H1 (cell line): ENCODE measurements at regions not wholly inside any gene's neighbourhood (a gene's known extent, or its start where the extent isn't known, plus 50 kb on each side); places are given as distances from the start of the nearest gene placed in this dataset.

Experiments used
- CTCF ChIA-PET: fragments of 300-600 bp; sonication (Branson Sonifier 250); formaldehyde crosslinking; loops from one replicate; lab custom pipeline; 2021; ENCODE audit not compliant: partially characterized antibody; lab: Charles Lee
- POLR2A ChIA-PET: fragments of 300-600 bp; sonication (Branson Sonifier 250); formaldehyde crosslinking; loops from one replicate; lab custom pipeline; 2021; ENCODE audit warnings: inconsistent platforms; ENCODE audit not compliant: partially characterized antibody; lab: Charles Lee
- DNase-seq, 2 experiments: peaks; one replicate each; pipeline versions ENCODE4 v3.0.0 to v3.0.0-alpha.2; 2010 to 2022; ENCODE audit warnings: low spot score in 2 of 2, low read depth in 1 of 2, mixed read lengths in 1 of 2
- FAIRE-seq: peaks from 2 replicates; lab custom pipeline; 2011; peaks lifted over from hg19 to GRCh38; lab: Jason Lieb, UNC
- H2AFZ ChIP-seq: 2 replicates; pipeline ENCODE4 v1.8.1; 2012; ENCODE audit warnings: low read length, inconsistent platforms
- H2AK5ac ChIP-seq: 2 replicates; pipeline ENCODE4 v1.6.1; 2013; ENCODE audit warnings: low read depth, low read length
- H2BK120ac ChIP-seq: replicated peaks from 2 replicates; pipeline ENCODE3; 2013; ENCODE audit warnings: low read depth, low read length, inconsistent platforms
- H2BK12ac ChIP-seq: 2 replicates; pipeline ENCODE4 v1.6.1; 2013; ENCODE audit warnings: low read depth, low read length
- H2BK15ac ChIP-seq: 2 replicates; pipeline ENCODE4 v1.6.1; 2013; ENCODE audit warnings: low read length
- H2BK20ac ChIP-seq: 2 replicates; pipeline ENCODE4 v1.6.1; 2013; ENCODE audit warnings: low read length
- H2BK5ac ChIP-seq: 2 replicates; pipeline ENCODE4 v1.6.1; 2013; ENCODE audit warnings: low read depth, low read length
- H3K14ac ChIP-seq: 2 replicates; pipeline ENCODE4 v1.6.1; 2013; ENCODE audit warnings: inconsistent platforms; ENCODE audit not compliant: insufficient read length
- H3K18ac ChIP-seq: 2 replicates; pipeline ENCODE4 v1.6.1; 2013; ENCODE audit warnings: low read length; ENCODE audit errors: extremely low read depth
- H3K23ac ChIP-seq: 2 replicates; pipeline ENCODE4 v1.6.1; 2013; ENCODE audit warnings: inconsistent platforms; ENCODE audit not compliant: insufficient read length
- H3K23me2 ChIP-seq: 2 replicates; pipeline ENCODE4 v1.6.1; 2013; ENCODE audit warnings: low read depth, low read length
- H3K27ac ChIP-seq: 2 replicates; pipeline ENCODE4 v1.6.1; 2011; ENCODE audit warnings: low read depth, low read length, inconsistent platforms
- H3K27me3 ChIP-seq, 4 experiments: replicated peaks in 1 of 4; 1 replicate in 1 of 4; 2 replicates in 3 of 4; pipeline versions ENCODE4 v1.6.1 to v1.8.1; 2011 to 2013; ENCODE audit warnings: low read length in 3 of 4, mild to moderate bottlenecking in 3 of 4, inconsistent platforms in 2 of 4, mixed read lengths in 2 of 4, moderate library complexity in 1 of 4; ENCODE audit not compliant: control insufficient read depth in 3 of 4, insufficient read depth in 3 of 4; ENCODE audit errors: extremely low read depth in 1 of 4
- H3K36me3 ChIP-seq, 4 experiments: 2 replicates each; pipeline versions ENCODE4 v1.6.1 to v1.8.1; 2011 to 2013; ENCODE audit warnings: mild to moderate bottlenecking in 4 of 4, low read length in 3 of 4, moderate library complexity in 2 of 4, control low read depth in 1 of 4, inconsistent platforms in 1 of 4; ENCODE audit not compliant: insufficient read depth in 4 of 4, control insufficient read depth in 2 of 4
- H3K4ac ChIP-seq: replicated peaks from 2 replicates; pipeline ENCODE3; 2013; ENCODE audit warnings: low read length, low read depth, mixed read lengths, inconsistent platforms; ENCODE audit not compliant: insufficient read length
- H3K4me1 ChIP-seq, 4 experiments: replicated peaks in 1 of 4; 1 replicate in 1 of 4; 2 replicates in 3 of 4; pipeline versions ENCODE4 v1.6.1 to v1.8.1; 2011 to 2013; ENCODE audit warnings: low read length in 3 of 4, inconsistent platforms in 2 of 4, mixed read lengths in 1 of 4; ENCODE audit not compliant: insufficient read depth in 4 of 4, control insufficient read depth in 3 of 4
- H3K4me2 ChIP-seq, 2 experiments: 2 replicates each; pipeline versions ENCODE4 v1.6.1 to v1.8.1; 2011 to 2013; ENCODE audit warnings: low read depth in 2 of 2, low read length in 2 of 2, control low read depth in 1 of 2, inconsistent platforms in 1 of 2, mild to moderate bottlenecking in 1 of 2; ENCODE audit not compliant: insufficient read depth in 1 of 2
- H3K4me3 ChIP-seq, 4 experiments: fragments of 200-600, 300-600 bp in 1 of 4; sonication (generic), shearing (Covaris generic), sonication (Bioruptor Twin) in 1 of 4; 2 replicates each; pipeline versions ENCODE4 v1.5.1 to v1.8.1; 2011 to 2016; ENCODE audit warnings: low read length in 4 of 4, low read depth in 3 of 4, control low read depth in 2 of 4, inconsistent platforms in 2 of 4, mild to moderate bottlenecking in 2 of 4, mixed read lengths in 1 of 4, moderate library complexity in 1 of 4; ENCODE audit not compliant: insufficient read depth in 2 of 4; ENCODE audit errors: extremely low read depth in 1 of 4
- H3K56ac ChIP-seq: replicated peaks from 2 replicates; pipeline ENCODE3; 2013; ENCODE audit warnings: low read depth, mild to moderate bottlenecking, mixed read lengths, low read length, inconsistent platforms; ENCODE audit not compliant: insufficient read length
- H3K79me1 ChIP-seq: 2 replicates; pipeline ENCODE4 v1.6.1; 2013; ENCODE audit warnings: low read depth, low read length, control low read depth
- H3K79me2 ChIP-seq, 2 experiments: 2 replicates each; pipeline versions ENCODE4 v1.6.1 to v1.8.1; 2012 to 2013; ENCODE audit warnings: low read length in 2 of 2, mild to moderate bottlenecking in 2 of 2, inconsistent platforms in 1 of 2; ENCODE audit not compliant: insufficient read depth in 2 of 2, control insufficient read depth in 1 of 2
- H3K9ac ChIP-seq, 4 experiments: replicated peaks in 1 of 4; 1 replicate in 1 of 4; 2 replicates in 3 of 4; pipeline versions ENCODE4 v1.6.1 to v1.8.1; 2011 to 2013; ENCODE audit warnings: low read depth in 3 of 4, low read length in 3 of 4, control low read depth in 2 of 4, mild to moderate bottlenecking in 2 of 4, moderate library complexity in 2 of 4, inconsistent platforms in 1 of 4; ENCODE audit errors: extremely low read depth in 1 of 4
- H3K9me3 ChIP-seq, 2 experiments: 2 replicates each; pipeline versions ENCODE4 v1.6.1 to v1.8.1; 2012 to 2013; ENCODE audit warnings: mild to moderate bottlenecking in 2 of 2, moderate library complexity in 2 of 2, control low read depth in 1 of 2, inconsistent platforms in 1 of 2, low read depth in 1 of 2, low read length in 1 of 2, mixed read lengths in 1 of 2; ENCODE audit not compliant: insufficient read depth in 2 of 2
- H4K20me1 ChIP-seq, 2 experiments: replicated peaks in 1 of 2; 2 replicates each; pipeline versions ENCODE3 to v1.8.1; 2011 to 2013; ENCODE audit warnings: inconsistent platforms in 2 of 2, low read length in 2 of 2, mild to moderate bottlenecking in 1 of 2; ENCODE audit not compliant: insufficient read depth in 2 of 2, control insufficient read depth in 1 of 2
- H4K5ac ChIP-seq: 2 replicates; pipeline ENCODE4 v1.6.1; 2013; ENCODE audit warnings: low read length, low read depth, mixed read lengths, inconsistent platforms; ENCODE audit not compliant: insufficient read length
- H4K8ac ChIP-seq: 2 replicates; pipeline ENCODE4 v1.8.0; 2013; ENCODE audit warnings: mild to moderate bottlenecking, moderate library complexity, low read length, inconsistent platforms; ENCODE audit not compliant: insufficient read depth; ENCODE audit errors: extremely low read depth
- H4K91ac ChIP-seq: replicated peaks from 2 replicates; pipeline ENCODE3; 2013; ENCODE audit warnings: low read length, mixed read lengths, inconsistent platforms; ENCODE audit not compliant: insufficient read length
- GTF2F1 ChIP-seq: IDR thresholded peaks from 2 replicates; pipeline ENCODE4 v1.6.1; 2012; ENCODE audit warnings: low read depth, low read length, improper control_type of control experiment, borderline replicate concordance
- JUN ChIP-seq: IDR thresholded peaks from 2 replicates; pipeline ENCODE4 v1.6.1; 2011; ENCODE audit warnings: low read depth, mild to moderate bottlenecking, improper control_type of control experiment, low read length
- KDM5A ChIP-seq: fragments of 200-600 bp; IDR thresholded peaks from 2 replicates; pipeline ENCODE4 v1.7.1; 2012; ENCODE audit warnings: mild to moderate bottlenecking, low read length, inconsistent platforms, mixed read lengths
- POLR2AphosphoS5 ChIP-seq: IDR thresholded peaks from 2 replicates; pipeline ENCODE4 v1.6.1; 2011; ENCODE audit warnings: low read depth, low read length
- RAD21 ChIP-seq, 2 experiments: IDR thresholded peaks in 1 of 2; conservative IDR thresholded peaks in 1 of 2; 2 replicates each; pipeline ENCODE4 v1.6.1; 2011; ENCODE audit warnings: low read depth in 2 of 2, low read length in 2 of 2, improper control_type of control experiment in 1 of 2, inconsistent platforms in 1 of 2, mild to moderate bottlenecking in 1 of 2, moderate library complexity in 1 of 2
- SAP30 ChIP-seq: fragments of 300-600 bp; sonication (generic); IDR thresholded peaks from 2 replicates; pipeline ENCODE4 v1.7.1; 2012; ENCODE audit warnings: low read length, moderate library complexity, mild to moderate bottlenecking, inconsistent platforms; ENCODE audit not compliant: insufficient read depth, insufficient replicate concordance
- SIRT6 ChIP-seq: IDR thresholded peaks from one replicate; pipeline ENCODE4 v1.7.1; 2012; ENCODE audit warnings: low read length, inconsistent platforms
- SIX5 ChIP-seq: IDR thresholded peaks from 2 replicates; pipeline ENCODE4 v1.6.1; 2011; ENCODE audit warnings: mild to moderate bottlenecking, low read depth, low read length
- USF2 ChIP-seq: IDR thresholded peaks from 2 replicates; pipeline ENCODE4 v1.6.1; 2011; ENCODE audit warnings: low read length, improper control_type of control experiment
- WGBS, 2 experiments: shearing (Covaris generic) in 1 of 2; methylation state at CpG; one replicate each; pipeline versions ENCODE4 v1.1.6 to v1.1.7; 2013 to 2015; ENCODE audit warnings: low lambda C conversion rate in 2 of 2, mixed read lengths in 2 of 2, inconsistent platforms in 1 of 2, low coverage in 1 of 2, missing lambda C conversion rate in 1 of 2; ENCODE audit not compliant: insufficient replicate concordance in 2 of 2, insufficient coverage in 1 of 2, insufficient read length in 1 of 2; ENCODE audit errors: extremely low coverage in 1 of 2, missing lambda C conversion rate in 1 of 2; 5-methylcytosine and 5-hydroxymethylcytosine counted together

GRCh38 chr10:78899098-78899754 is 169.5 kb upstream of the ZMIZ1 start:
- TF ChIP-seq RAD21 (IDR thresholded peaks at IDR 0.05 in 1 of 2, conservative IDR thresholded peaks at IDR 0.05 in 1 of 2; ENCODE audit: low read depth in 2 of 2, low read length in 2 of 2) (no peak), SIX5 (no peak), SIRT6 (no peak), KDM5A (no peak), JUN (no peak), POLR2AphosphoS5 (no peak), SAP30 (no peak), GTF2F1 (no peak), USF2 (no peak)
- DNase-seq = no peak

More at GRCh38 chr10:78899098-78899754, 169.5 kb upstream of the ZMIZ1 start:
- Histone ChIP-seq H3K4me1 (peaks cover 0 to 18% (median 8%) of the 10 kb centered on the region in 4 experiments; a peak in 6 of 7 replicates), H3K56ac (no peak overlapping the region), H3K36me3 (no peaks in the 10 kb centered on the region; a peak in 1 of 8 replicates), H3K9ac (no peak overlapping the region), H2AFZ (no peak overlapping the region), H4K8ac (no peak overlapping the region), H2BK15ac (no peak overlapping the region), H3K18ac (no peak overlapping the region), H4K91ac (no peak overlapping the region), H3K4me2 (no peak overlapping the region), H2BK120ac (no peak overlapping the region), H2BK12ac (no peak overlapping the region), H3K79me2 (no peaks in the 10 kb centered on the region), H2BK5ac (no peak overlapping the region), H3K23me2 (peaks cover 10% of the 10 kb centered on the region; the same call in 1 of the 2 replicates), H2BK20ac (no peak overlapping the region), H3K4me3 (no peak overlapping the region), H2AK5ac (no peak overlapping the region), H3K9me3 (no peaks in the 10 kb centered on the region), H3K27ac (no peak overlapping the region), H4K20me1 (peaks cover 0 to 4% of the 10 kb centered on the region in 2 experiments), H3K27me3 (no peaks in the 10 kb centered on the region), H3K4ac (no peak overlapping the region), H4K5ac (no peak overlapping the region), H3K79me1 (no peaks in the 10 kb centered on the region), H3K23ac (no peak overlapping the region), H3K14ac (no peak overlapping the region)
- CTCF ChIA-PET = interaction anchor here (0.6 kb wide), 1 partner anchor 852 kb away, joined by 3 read pairs; no protein-coding TSS in a partner anchor
- 95% methylated on average over 7 of the region's 7 CpGs; no CpG with 5 or more reads in 1 of the 2 experiments for WGBS, 2 experiments
- no peak for FAIRE-seq
- POLR2A ChIA-PET = interaction anchor here (1.4 kb wide), 1 partner anchor 10 kb away, joined by 5 read pairs; no protein-coding TSS in a partner anchor
